Esophagus (tissue), 2 donors: ENCODE measurements at regions not wholly inside any gene's neighbourhood (a gene's known extent, or its start where the extent isn't known, plus 50 kb on each side); places are given as distances from the start of the nearest gene placed in this dataset.

ENCODE experiments used
- H3K27ac ChIP-seq, 2 donors: one replicate each; pipeline ENCODE4 v1.5.1; 2013; ENCODE audit warnings: low read depth in 2 of 2, mild to moderate bottlenecking in 2 of 2, inconsistent platforms in 1 of 2, low read length in 1 of 2, moderate library complexity in 1 of 2
- H3K27me3 ChIP-seq, 2 donors: one replicate each; pipeline ENCODE4 v1.6.1; 2013; ENCODE audit warnings: low read length in 2 of 2, control low read depth in 1 of 2, mild to moderate bottlenecking in 1 of 2; ENCODE audit not compliant: insufficient read depth in 2 of 2, control insufficient read depth in 1 of 2
- H3K36me3 ChIP-seq, 2 donors: one replicate each; pipeline ENCODE4 v1.6.1; 2013; ENCODE audit warnings: low read length in 1 of 2; ENCODE audit not compliant: control insufficient read depth in 2 of 2, insufficient read depth in 2 of 2
- H3K4me1 ChIP-seq, 2 donors: one replicate each; pipeline ENCODE4 v1.6.1; 2013; ENCODE audit warnings: low read length in 1 of 2; ENCODE audit not compliant: control insufficient read depth in 2 of 2, insufficient read depth in 2 of 2
- H3K4me3 ChIP-seq, 2 donors: one replicate each; pipeline ENCODE4 v1.5.1; 2013; ENCODE audit warnings: low read length in 2 of 2, mild to moderate bottlenecking in 2 of 2, low read depth in 1 of 2, moderate library complexity in 1 of 2
- H3K9me3 ChIP-seq, 2 donors: one replicate each; pipeline ENCODE4 v1.6.1; 2013; ENCODE audit warnings: mild to moderate bottlenecking in 2 of 2, low read depth in 1 of 2, low read length in 1 of 2, moderate library complexity in 1 of 2; ENCODE audit not compliant: control insufficient read depth in 2 of 2, insufficient read depth in 1 of 2
- WGBS, 2 donors: extraction: QIAGEN DNeasy Blood & Tissue Kit; methylation state at CpG; one replicate each; pipeline ENCODE4 v1.1.7; 2013; 5-methylcytosine and 5-hydroxymethylcytosine counted together
- donor health status: healthy with polysubstance abuse.
- donor health status: Bipolar disorder and iron deficiency.

DNA sequence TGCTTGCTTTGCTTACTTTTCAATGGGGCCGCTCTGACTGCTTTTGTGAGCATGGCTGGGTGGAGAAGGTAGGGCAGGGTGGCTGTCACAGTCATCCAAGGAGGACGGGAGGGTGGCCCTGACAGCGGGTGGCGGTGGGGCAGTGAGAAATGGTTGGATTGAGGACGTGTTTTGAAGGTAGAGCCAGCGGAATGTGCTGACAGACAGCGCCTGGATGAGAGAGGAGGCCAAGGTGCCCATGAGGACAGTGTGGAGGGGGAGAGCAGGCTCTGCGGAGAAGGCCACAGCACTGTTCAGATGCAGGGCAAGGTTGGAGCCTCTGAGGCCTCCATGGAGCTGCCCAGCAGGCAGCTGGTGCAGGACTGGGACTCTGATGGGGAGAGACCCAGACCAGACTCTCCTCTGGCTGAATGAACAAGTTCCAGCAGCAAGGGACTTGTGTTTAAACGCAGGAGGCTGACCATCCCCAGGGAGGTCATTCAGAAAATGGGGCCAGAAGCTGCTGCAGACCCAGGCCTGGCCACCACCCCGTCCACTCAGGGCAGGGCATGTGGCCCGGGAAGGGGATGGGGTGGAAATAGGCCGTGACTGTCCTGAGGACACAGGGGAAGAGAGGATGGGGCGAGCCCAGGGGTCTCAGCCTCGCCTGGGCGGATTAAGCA lies 120.3 kb upstream of the PRR20G start:
- no peaks in the 10 kb centered on the region for H3K4me1 ChIP-seq
- no peak overlapping the region for H3K27ac ChIP-seq
- no peaks in the 10 kb centered on the region for H3K9me3 ChIP-seq
- no peak overlapping the region for H3K4me3 ChIP-seq
- WGBS, 2 donors: 79 to 85% methylated on average over 15 of the region's 15 CpGs
- H3K27me3 ChIP-seq: no peaks in the 10 kb centered on the region
- H3K36me3 ChIP-seq: no peaks in the 10 kb centered on the region

GRCh38 chr3:127407026-127407939 lies 119.4 kb upstream of the PRR20G start:
- Histone ChIP-seq H3K27ac (no peak overlapping the region), H3K9me3 (no peaks in the 10 kb centered on the region), H3K36me3 (no peaks in the 10 kb centered on the region), H3K27me3 (no peaks in the 10 kb centered on the region), H3K4me1 (no peaks in the 10 kb centered on the region), H3K4me3 (no peak overlapping the region)
- WGBS, 2 donors: 88 to 93% methylated on average over 13 of the region's 13 CpGs

GRCh38 chr3:127406309-127407025 lies 118.6 kb upstream of the PRR20G start:
- Histone ChIP-seq H3K4me3 (no peak overlapping the region), H3K4me1 (no peaks in the 10 kb centered on the region), H3K27me3 (no peaks in the 10 kb centered on the region), H3K9me3 (no peaks in the 10 kb centered on the region), H3K27ac (no peak overlapping the region), H3K36me3 (no peaks in the 10 kb centered on the region)
- 74 to 75% methylated on average over 14 of the region's 14 CpGs for WGBS, 2 donors

DNA sequence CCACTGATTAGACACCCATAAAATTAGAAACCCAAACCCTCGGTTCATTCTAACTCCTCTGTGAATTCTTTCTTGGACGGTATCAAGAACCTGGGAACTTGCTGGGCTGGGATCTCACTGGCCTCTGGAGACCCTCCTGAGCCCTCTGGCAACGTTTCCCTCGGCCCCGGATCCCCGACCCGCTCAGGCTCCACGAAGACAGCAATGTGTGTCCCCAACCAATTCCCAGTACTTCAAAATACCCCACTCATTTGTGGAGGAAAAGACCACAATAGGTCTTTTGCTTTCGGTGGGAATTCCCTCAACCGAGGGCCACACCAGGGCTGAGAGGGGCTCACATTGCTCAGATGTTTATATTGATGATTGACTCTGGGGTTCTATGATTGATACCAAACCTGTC lies 117.9 kb upstream of the PRR20G start:
- H3K27me3 ChIP-seq: no peaks in the 10 kb centered on the region
- H3K4me1 ChIP-seq: no peaks in the 10 kb centered on the region
- H3K9me3 ChIP-seq: no peaks in the 10 kb centered on the region
- 82 to 85% methylated on average over 10 of the region's 10 CpGs for WGBS, 2 donors
- no peak overlapping the region for H3K4me3 ChIP-seq
- no peaks in the 10 kb centered on the region for H3K36me3 ChIP-seq
- no peak overlapping the region for H3K27ac ChIP-seq

- 63 to 71% methylated on average over 8 of the region's 8 CpGs for WGBS, 2 donors
- H3K36me3 ChIP-seq: no peaks in the 10 kb centered on the region
- H3K27me3 ChIP-seq: no peaks in the 10 kb centered on the region
- no peaks in the 10 kb centered on the region for H3K4me1 ChIP-seq
- H3K27ac ChIP-seq: no peak overlapping the region
- H3K9me3 ChIP-seq: no peaks in the 10 kb centered on the region
- no peak overlapping the region for H3K4me3 ChIP-seq
Observed at GRCh38 chr3:127405010-127405598, 117.3 kb upstream of the PRR20G start.

GRCh38 chr3:127404221-127405009 lies 116.6 kb upstream of the PRR20G start:
- H3K4me3 ChIP-seq: no peak overlapping the region
- WGBS, 2 donors: 56 to 61% methylated on average over 8 of the region's 8 CpGs
- no peaks in the 10 kb centered on the region for H3K9me3 ChIP-seq
- H3K27ac ChIP-seq: no peak overlapping the region
- H3K4me1 ChIP-seq: no peaks in the 10 kb centered on the region
- no peaks in the 10 kb centered on the region for H3K27me3 ChIP-seq
- H3K36me3 ChIP-seq: no peaks in the 10 kb centered on the region

- H3K27ac ChIP-seq: no peak overlapping the region
- no peaks in the 10 kb centered on the region for H3K36me3 ChIP-seq
- H3K27me3 ChIP-seq: no peaks in the 10 kb centered on the region
- H3K4me1 ChIP-seq: no peaks in the 10 kb centered on the region
- 94 to 98% methylated on average over 2 of the region's 2 CpGs for whole genome bisulfite sequencing, 2 donors
- H3K9me3 ChIP-seq: no peaks in the 10 kb centered on the region
- H3K4me3 ChIP-seq: no peak overlapping the region
Observed at GRCh38 chr3:127403795-127404194, 115.9 kb upstream of the PRR20G start.

- Histone ChIP-seq H3K4me3 (no peak overlapping the region), H3K27ac (no peak overlapping the region), H3K9me3 (no peaks in the 10 kb centered on the region), H3K27me3 (no peaks in the 10 kb centered on the region), H3K4me1 (no peaks in the 10 kb centered on the region), H3K36me3 (no peaks in the 10 kb centered on the region)
Observed at GRCh38 chr3:127399154-127399553, 111.3 kb upstream of the PRR20G start.

DNA sequence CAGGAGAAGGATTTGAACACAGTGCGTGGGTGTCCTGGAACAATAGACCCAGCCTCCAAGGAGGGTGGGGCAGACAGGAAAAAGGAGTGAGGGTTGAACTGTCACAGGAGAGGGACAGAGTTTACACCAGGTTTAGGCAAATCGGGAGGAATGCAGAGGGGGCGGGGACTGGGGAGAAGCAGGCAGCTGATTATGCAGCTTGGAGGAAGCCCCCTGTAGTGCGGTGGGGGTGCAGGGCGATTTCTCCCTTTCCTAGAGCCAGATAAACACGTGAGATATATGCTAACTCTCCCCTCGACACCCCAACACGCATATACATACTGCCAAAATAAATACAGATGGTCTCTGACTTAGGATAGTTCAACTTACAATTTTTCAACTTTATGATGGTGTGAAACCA lies 108.6 kb upstream of the PRR20G start:
- WGBS, 2 donors: 15 to 26% methylated on average over 8 of the region's 8 CpGs
- H3K27ac ChIP-seq: no peak overlapping the region
- H3K4me1 ChIP-seq: no peaks in the 10 kb centered on the region
- no peaks in the 10 kb centered on the region for H3K27me3 ChIP-seq
- no peaks in the 10 kb centered on the region for H3K36me3 ChIP-seq
- no peak overlapping the region for H3K4me3 ChIP-seq
- H3K9me3 ChIP-seq: no peaks in the 10 kb centered on the region
